ENCODE measurements at regions not wholly inside any gene's neighbourhood (a gene's known extent, or its start where the extent isn't known, plus 50 kb on each side); places are given as distances from the start of the nearest gene placed in this dataset.

GRCh38 chr11:104394508-104394907 is 230.6 kb upstream of the PDGFD start:
- 24 to 37% (median 25%) methylated on average over 1 of the region's 1 CpG for WGBS, 3 donors
- no peaks in the 10 kb centered on the region for H3K4me1 ChIP-seq (ENCODE audit: insufficient read depth)
- intact Hi-C loops (cut with DNase I): no loop called here
- H3K4me3 ChIP-seq: no peak overlapping the region
- no peaks in the 10 kb centered on the region for H3K9me3 ChIP-seq
- TF ChIP-seq CTCF (IDR thresholded peaks at IDR 0.05) (no peak), POLR2A (IDR thresholded peaks at IDR 0.05) (no peak), EP300 (IDR thresholded peaks at IDR 0.05) (no peak)
- H3K27me3 ChIP-seq: no peaks in the 10 kb centered on the region
- no peaks in the 10 kb centered on the region for H3K36me3 ChIP-seq
- H3K27ac ChIP-seq: no peak overlapping the region
- no peak for DNase-seq

GRCh38 chr11:104390651-104391050 is 226.7 kb upstream of the PDGFD start:
- H3K27me3 ChIP-seq: no peaks in the 10 kb centered on the region
- no peaks in the 10 kb centered on the region for H3K36me3 ChIP-seq
- H3K4me3 ChIP-seq: no peak overlapping the region
- H3K4me1 ChIP-seq (ENCODE audit: insufficient read depth): no peaks in the 10 kb centered on the region
- no peaks in the 10 kb centered on the region for H3K9me3 ChIP-seq
- no peak for DNase-seq
- no peak overlapping the region for H3K27ac ChIP-seq
- 76 to 80% (median 77%) methylated on average over 4 of the region's 4 CpGs for WGBS, 3 donors
- TF ChIP-seq POLR2A (IDR thresholded peaks at IDR 0.05): no peak
- TF ChIP-seq CTCF (IDR thresholded peaks at IDR 0.05): no peak
- no peak for TF ChIP-seq EP300 (IDR thresholded peaks at IDR 0.05)
- intact Hi-C loops (cut with DNase I): no loop called here

- Histone ChIP-seq H3K4me3 (no peak overlapping the region), H3K4me1 (ENCODE audit: insufficient read depth) (no peaks in the 10 kb centered on the region), H3K27me3 (no peaks in the 10 kb centered on the region), H3K36me3 (no peaks in the 10 kb centered on the region), H3K27ac (no peak overlapping the region), H3K9me3 (no peaks in the 10 kb centered on the region)
- intact Hi-C loops (cut with DNase I): no loop called here
- WGBS, 3 donors: 86 to 97% (median 95%) methylated on average over 1 of the region's 1 CpG
- DNase-seq: no peak
- no peak for TF ChIP-seq CTCF (IDR thresholded peaks at IDR 0.05)
- TF ChIP-seq EP300 (IDR thresholded peaks at IDR 0.05): no peak
- TF ChIP-seq POLR2A (IDR thresholded peaks at IDR 0.05): no peak
These were observed 221.9 kb upstream of the PDGFD start for GRCh38 chr11:104385884-104386283.

- Histone ChIP-seq H3K27me3 (no peaks in the 10 kb centered on the region), H3K4me3 (no peak overlapping the region), H3K4me1 (ENCODE audit: insufficient read depth) (no peaks in the 10 kb centered on the region), H3K36me3 (no peaks in the 10 kb centered on the region), H3K27ac (no peak overlapping the region), H3K9me3 (no peaks in the 10 kb centered on the region)
- intact Hi-C loops (cut with DNase I): no loop called here
- TF ChIP-seq EP300 (IDR thresholded peaks at IDR 0.05) (no peak), POLR2A (IDR thresholded peaks at IDR 0.05) (no peak), CTCF (IDR thresholded peaks at IDR 0.05) (no peak)
- DNase-seq: no peak
These were observed 216.4 kb upstream of the PDGFD start for GRCh38 chr11:104380358-104380757.

GRCh38 chr11:104372111-104372510 is 208.2 kb upstream of the PDGFD start:
- Histone ChIP-seq H3K4me1 (ENCODE audit: insufficient read depth) (no peaks in the 10 kb centered on the region), H3K27ac (no peak overlapping the region), H3K4me3 (no peak overlapping the region), H3K9me3 (no peaks in the 10 kb centered on the region), H3K27me3 (no peaks in the 10 kb centered on the region), H3K36me3 (no peaks in the 10 kb centered on the region)
- DNase-seq: no peak
- TF ChIP-seq CTCF (IDR thresholded peaks at IDR 0.05) (no peak), EP300 (IDR thresholded peaks at IDR 0.05) (no peak), POLR2A (IDR thresholded peaks at IDR 0.05) (no peak)
- intact Hi-C loops (cut with DNase I): no loop called here
- 54 to 72% (median 71%) methylated on average over 3 of the region's 3 CpGs for WGBS, 3 donors

Measured in ovary (tissue), 7 donors.